HEK293T (cell line): ENCODE measurements at regions not wholly inside any gene's neighbourhood (a gene's known extent, or its start where the extent isn't known, plus 50 kb on each side); places are given as distances from the start of the nearest gene placed in this dataset.

Source experiments
- ARNT ChIP-seq: fragments of 450-650 bp; IDR thresholded peaks from 2 replicates; pipeline ENCODE4 v1.6.1; 2017; ENCODE audit warnings: mild to moderate bottlenecking
- BHLHE40 ChIP-seq: fragments of 450-650 bp; IDR thresholded peaks from 2 replicates; pipeline ENCODE4 v1.6.1; 2016; ENCODE audit warnings: mild to moderate bottlenecking, moderate library complexity, borderline replicate concordance
- CTBP1 ChIP-seq: fragments of 450-650 bp; IDR thresholded peaks from 2 replicates; pipeline ENCODE4 v1.6.1; 2016; ENCODE audit warnings: borderline replicate concordance
- ELF4 ChIP-seq: fragments of 450-650 bp; IDR thresholded peaks from 2 replicates; pipeline ENCODE4 v1.6.1; 2017; ENCODE audit warnings: antibody characterized with exemption
- FOXA1 ChIP-seq: fragments of 450-650 bp; IDR thresholded peaks from 2 replicates; pipeline ENCODE4 v1.6.1; 2016; ENCODE audit warnings: mild to moderate bottlenecking
- FOXK2 ChIP-seq: fragments of 450-650 bp; IDR thresholded peaks from 2 replicates; pipeline ENCODE4 v1.6.1; 2016; ENCODE audit warnings: mild to moderate bottlenecking
- FOXM1 ChIP-seq: fragments of 450-650 bp; IDR thresholded peaks from 2 replicates; pipeline ENCODE4 v1.6.1; 2017; ENCODE audit warnings: mild to moderate bottlenecking, borderline replicate concordance
- L3MBTL2 ChIP-seq: fragments of 450-650 bp; conservative IDR thresholded peaks from 2 replicates; pipeline ENCODE4 v1.6.1; 2016; ENCODE audit warnings: mild to moderate bottlenecking
- LEF1 ChIP-seq: fragments of 450-650 bp; IDR thresholded peaks from 2 replicates; pipeline ENCODE4 v1.6.1; 2017; ENCODE audit warnings: mild to moderate bottlenecking, borderline replicate concordance
- NFRKB ChIP-seq: fragments of 450-650 bp; IDR thresholded peaks from 2 replicates; pipeline ENCODE4 v1.6.1; 2016; ENCODE audit warnings: mild to moderate bottlenecking, moderate library complexity
- SP1 ChIP-seq: fragments of 450-650 bp; IDR thresholded peaks from 2 replicates; pipeline ENCODE4 v1.6.1; 2017

DNA sequence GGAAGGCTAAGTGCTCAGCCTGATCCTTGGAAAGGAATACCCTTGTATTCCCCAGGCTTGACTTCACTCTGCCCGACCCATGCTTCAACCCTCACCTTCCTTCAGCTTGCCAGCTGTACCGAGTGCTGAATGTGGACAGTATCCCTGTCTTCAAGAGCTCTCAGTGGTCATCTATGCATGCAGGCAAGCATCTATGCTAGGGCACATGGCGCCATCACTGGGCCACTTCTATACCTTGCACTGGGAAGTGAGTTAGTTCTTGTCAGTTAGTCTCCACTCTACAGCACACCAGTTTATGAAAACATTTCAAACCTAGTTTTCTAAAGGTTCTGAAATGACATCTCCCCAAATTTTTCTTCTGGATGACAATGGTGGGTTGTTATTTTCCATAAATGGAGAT is 82.0 kb upstream of the MYRIP start:
- TF ChIP-seq ARNT (no peak), FOXM1 (no peak), FOXA1 (no peak), L3MBTL2 (no peak), SP1 (no peak), LEF1 (no peak), CTBP1 (no peak), FOXK2 (no peak), BHLHE40 (no peak), NFRKB (no peak), ELF4 (no peak)
